D721Med (cell line): ENCODE measurements at regions not wholly inside any gene's neighbourhood (a gene's known extent, or its start where the extent isn't known, plus 50 kb on each side); places are given as distances from the start of the nearest gene placed in this dataset.

ENCODE experiments used
- DNase-seq: peaks from one replicate; pipeline ENCODE4 v3.0.0; 2011; ENCODE audit warnings: low spot score; ENCODE audit not compliant: insufficient read length
- FAIRE-seq: peaks from 2 replicates; lab custom pipeline; 2011; peaks lifted over from hg19 to GRCh38; lab: Jason Lieb, UNC
- CTCF ChIP-seq: IDR thresholded peaks from 2 replicates; pipeline ENCODE4 v1.5.1; 2012; ENCODE audit warnings: mild to moderate bottlenecking, control low read depth; ENCODE audit not compliant: insufficient read depth; ENCODE audit errors: missing control alignments

- FAIRE-seq (no peak), DNase-seq (no peak)
- TF ChIP-seq CTCF = no peak
These were observed 921.1 kb downstream of the UQCRFS1 start for GRCh38 chr19:28291874-28292273.

- no peak for DNase-seq
- TF ChIP-seq CTCF = no peak
- no peak for FAIRE-seq
These were observed 921.8 kb downstream of the UQCRFS1 start for GRCh38 chr19:28290963-28291657.

- DNase-seq (peak; percentile 35), FAIRE-seq (no peak)
- peak; percentile 36 for TF ChIP-seq CTCF
These were observed 923.5 kb downstream of the UQCRFS1 start for GRCh38 chr19:28289295-28290063.

- no peak for TF ChIP-seq CTCF
- FAIRE-seq = no peak
- no peak for DNase-seq
These were observed 924.2 kb downstream of the UQCRFS1 start for GRCh38 chr19:28288572-28289264.

GRCh38 chr19:28285917-28286316, 927.0 kb downstream of the UQCRFS1 start:
- DNase-seq = no peak
- TF ChIP-seq CTCF = no peak
- FAIRE-seq = no peak

- FAIRE-seq = no peak
- DNase-seq = no peak
- TF ChIP-seq CTCF = no peak
These were observed 927.9 kb downstream of the UQCRFS1 start for GRCh38 chr19:28285078-28285477.
